ENCODE measurements at regions not wholly inside any gene's neighbourhood (a gene's known extent, or its start where the extent isn't known, plus 50 kb on each side); places are given as distances from the start of the nearest gene placed in this dataset.

- DNase-seq, result no peak
- no TSS peak for BruUV-seq (replicated peaks)
- 0 out of 2 replicates have a peak, but pooled peaks cover 11% of the 10 kb centered on the region for H3K9me3 ChIP-seq (ENCODE audit: low read length)
- no peak overlapping the region for H3K9ac ChIP-seq (ENCODE audit: low read length)
- H3K79me2 ChIP-seq (ENCODE audit: low read length), result no peaks in the 10 kb centered on the region
- POLR2A ChIA-PET (ENCODE audit: unreplicated experiment), result no interaction called here
- peaks cover 8% of the 10 kb centered on the region for H3K27me3 ChIP-seq (ENCODE audit: low read length)
- no peak overlapping the region for H2AFZ ChIP-seq (ENCODE audit: low read length)
- intact Hi-C loops (cut with micrococcal nuclease), result no loop called here
- no peak for ATAC-seq
- H3K4me3 ChIP-seq (ENCODE audit: low read length), result no peak overlapping the region
- no peaks in the 10 kb centered on the region for H3K36me3 ChIP-seq (ENCODE audit: low read depth, low read length)
- H3K27ac ChIP-seq (ENCODE audit: low read length), result no peak overlapping the region
- no peaks in the 10 kb centered on the region for H4K20me1 ChIP-seq (ENCODE audit: low read length)
- CTCF ChIA-PET, result no interaction called here
- no peaks in the 10 kb centered on the region for H3K4me1 ChIP-seq (ENCODE audit: insufficient read depth, low read length)
- H3K4me2 ChIP-seq (ENCODE audit: low read length), result no peak overlapping the region
- TF ChIP-seq CTCF (conservative IDR thresholded peaks at IDR 0.05; ENCODE audit: low read depth, low read length) (no peak), EZH2phosphoT487 (IDR thresholded peaks at IDR 0.05; ENCODE audit: borderline replicate concordance, low read length) (no peak), EZH2 (IDR thresholded peaks at IDR 0.05; ENCODE audit: low read length, unreplicated experiment) (no peak)
- H3F3A ChIP-seq (ENCODE audit: low read length, unreplicated experiment), result no peaks in the 10 kb centered on the region
- no peaks in the 10 kb centered on the region for H3K9me2 ChIP-seq (replicated peaks; ENCODE audit: low read length)
These were observed 132.3 kb upstream of the RPL38 start for GRCh38 chr17:74070998-74071679.

- ChIA-PET POLR2A (ENCODE audit: unreplicated experiment) (no interaction called here), CTCF (no interaction called here)
- Histone ChIP-seq H3K4me2 (ENCODE audit: low read length) (no peak overlapping the region), H3K27me3 (ENCODE audit: low read length) (peaks cover 1% of the 10 kb centered on the region), H3K9me2 (replicated peaks; ENCODE audit: low read length) (no peaks in the 10 kb centered on the region), H3K4me1 (ENCODE audit: insufficient read depth, low read length) (no peaks in the 10 kb centered on the region), H3F3A (ENCODE audit: low read length, unreplicated experiment) (no peaks in the 10 kb centered on the region), H3K36me3 (ENCODE audit: low read depth, low read length) (no peaks in the 10 kb centered on the region), H3K4me3 (ENCODE audit: low read length) (no peak overlapping the region), H3K9ac (ENCODE audit: low read length) (no peak overlapping the region), H4K20me1 (ENCODE audit: low read length) (no peaks in the 10 kb centered on the region), H2AFZ (ENCODE audit: low read length) (no peak overlapping the region), H3K79me2 (ENCODE audit: low read length) (no peaks in the 10 kb centered on the region), H3K9me3 (ENCODE audit: low read length) (0 out of 2 replicates have a peak, but pooled peaks cover 11% of the 10 kb centered on the region), H3K27ac (ENCODE audit: low read length) (no peak overlapping the region)
- no TSS peak for BruUV-seq (replicated peaks)
- intact Hi-C loops (cut with micrococcal nuclease), result no loop called here
- DNase-seq (no peak), ATAC-seq (no peak)
- TF ChIP-seq CTCF (conservative IDR thresholded peaks at IDR 0.05; ENCODE audit: low read depth, low read length) (no peak), EZH2phosphoT487 (IDR thresholded peaks at IDR 0.05; ENCODE audit: borderline replicate concordance, low read length) (no peak), EZH2 (IDR thresholded peaks at IDR 0.05; ENCODE audit: low read length, unreplicated experiment) (no peak)
These were observed 131.1 kb upstream of the RPL38 start for GRCh38 chr17:74072340-74072739.

GRCh38 chr17:74076446-74076845 is 127.0 kb upstream of the RPL38 start:
- peaks cover 40% of the 10 kb centered on the region for H3K27me3 ChIP-seq (ENCODE audit: low read length)
- no peak overlapping the region for H2AFZ ChIP-seq (ENCODE audit: low read length)
- no peaks in the 10 kb centered on the region for H4K20me1 ChIP-seq (ENCODE audit: low read length)
- BruUV-seq (replicated peaks), result no TSS peak
- ChIA-PET CTCF (no interaction called here), POLR2A (ENCODE audit: unreplicated experiment) (no interaction called here)
- TF ChIP-seq EZH2 (IDR thresholded peaks at IDR 0.05; ENCODE audit: low read length, unreplicated experiment) (no peak), CTCF (conservative IDR thresholded peaks at IDR 0.05; ENCODE audit: low read depth, low read length) (no peak), EZH2phosphoT487 (IDR thresholded peaks at IDR 0.05; ENCODE audit: borderline replicate concordance, low read length) (no peak)
- 0 out of 2 replicates have a peak, but pooled peaks cover 11% of the 10 kb centered on the region for H3K9me3 ChIP-seq (ENCODE audit: low read length)
- no peaks in the 10 kb centered on the region for H3K4me1 ChIP-seq (ENCODE audit: insufficient read depth, low read length)
- DNase-seq (no peak), ATAC-seq (no peak)
- H3K36me3 ChIP-seq (ENCODE audit: low read depth, low read length), result no peaks in the 10 kb centered on the region
- intact Hi-C loops (cut with micrococcal nuclease), result no loop called here
- no peaks in the 10 kb centered on the region for H3K9me2 ChIP-seq (replicated peaks; ENCODE audit: low read length)
- H3K9ac ChIP-seq (ENCODE audit: low read length), result no peak overlapping the region
- no peaks in the 10 kb centered on the region for H3K79me2 ChIP-seq (ENCODE audit: low read length)
- no peak overlapping the region for H3K27ac ChIP-seq (ENCODE audit: low read length)
- H3F3A ChIP-seq (ENCODE audit: low read length, unreplicated experiment), result no peaks in the 10 kb centered on the region
- H3K4me2 ChIP-seq (ENCODE audit: low read length), result no peak overlapping the region
- no peak overlapping the region for H3K4me3 ChIP-seq (ENCODE audit: low read length)

All from PC-3 (cell line).